ENCODE measurements at regions not wholly inside any gene's neighbourhood (a gene's known extent, or its start where the extent isn't known, plus 50 kb on each side); places are given as distances from the start of the nearest gene placed in this dataset.

GRCh38 chr11:134988495-134988894, 576.5 kb upstream of the B3GAT1 start:
- no peak overlapping the region for H3K4me3 ChIP-seq (ENCODE audit: control extremely low read depth in 1 of 5, extremely low read depth in 1 of 5, insufficient read depth in 1 of 5, low read depth in 2 of 5, low read length in 4 of 5)
- DNase-seq (no peak), ATAC-seq (ENCODE audit: low read depth) (no peak)
- no peaks in the 10 kb centered on the region for H3K36me3 ChIP-seq (replicated peaks in 1 of 2; ENCODE audit: control extremely low read depth in 1 of 2, control insufficient read depth in 1 of 2, extremely low read depth in 1 of 2, insufficient read depth in 2 of 2, low read length in 1 of 2)
- Mint-ChIP-seq H3K27me3 (peaks cover 19% of the 10 kb centered on the region), H3K4me3 (no peak overlapping the region), H3K9me3 (ENCODE audit: insufficient read depth) (no peaks in the 10 kb centered on the region), H3K27ac (no peak overlapping the region), H3K4me1 (no peaks in the 10 kb centered on the region)
- H3K4me2 ChIP-seq (replicated peaks; ENCODE audit: low read depth, low read length, poor library complexity, severe bottlenecking): no peak overlapping the region
- H4K20me1 ChIP-seq (ENCODE audit: control insufficient read depth, insufficient read depth, low read length, poor library complexity, severe bottlenecking): no peaks in the 10 kb centered on the region
- ChIA-PET CTCF (no interaction called here), POLR2A (no interaction called here)
- intact Hi-C loops (cut with micrococcal nuclease): no loop called here
- no peak overlapping the region for H3K9ac ChIP-seq (ENCODE audit: low read length)
- no peak overlapping the region for H2AFZ ChIP-seq (ENCODE audit: insufficient read depth, low read depth, low read length, poor library complexity, severe bottlenecking)
- no peaks in the 10 kb centered on the region for H3K79me2 ChIP-seq (ENCODE audit: control insufficient read depth, insufficient read depth, low read length)
- TF ChIP-seq EZH2 (IDR thresholded peaks at IDR 0.05; ENCODE audit: borderline replicate concordance, insufficient read depth, low read depth, low read length, poor library complexity, severe bottlenecking) (no peak), CTCF (IDR thresholded peaks at IDR 0.05) (no peak)
- WGBS (ENCODE audit: insufficient coverage): 64% methylated on average over 4 of the region's 4 CpGs
- H3K27me3 ChIP-seq (replicated peaks in 1 of 4; ENCODE audit: control extremely low read depth in 1 of 4, control insufficient read depth in 3 of 4, insufficient read depth in 4 of 4, low read length in 3 of 4): no peaks in the 10 kb centered on the region
- H3K4me1 ChIP-seq (ENCODE audit: control insufficient read depth in 2 of 2, insufficient read depth in 2 of 2, low read length in 2 of 2): no peaks in the 10 kb centered on the region
- H3K9me3 ChIP-seq (ENCODE audit: control extremely low read depth in 1 of 3, control insufficient read depth in 2 of 3, insufficient read depth in 1 of 3, low read length in 2 of 3): peaks cover 0 to 3% (median 0%) of the 10 kb centered on the region in 3 donors
- no peak overlapping the region for H3K27ac ChIP-seq (ENCODE audit: low read length in 2 of 2)

- H3K9me3 ChIP-seq (ENCODE audit: control extremely low read depth in 1 of 3, control insufficient read depth in 2 of 3, insufficient read depth in 1 of 3, low read length in 2 of 3): peaks cover 0 to 3% (median 0%) of the 10 kb centered on the region in 3 donors
- H3K27ac ChIP-seq (ENCODE audit: low read length in 2 of 2): no peak overlapping the region
- no peak overlapping the region for H3K9ac ChIP-seq (ENCODE audit: low read length)
- Mint-ChIP-seq H3K27ac (no peak overlapping the region), H3K27me3 (peaks cover 19% of the 10 kb centered on the region), H3K9me3 (ENCODE audit: insufficient read depth) (no peaks in the 10 kb centered on the region), H3K4me1 (no peaks in the 10 kb centered on the region), H3K4me3 (no peak overlapping the region)
- 100% methylated on average over 1 of the region's 8 CpGs for WGBS (ENCODE audit: insufficient coverage)
- no peak overlapping the region for H3K4me3 ChIP-seq (ENCODE audit: control extremely low read depth in 1 of 5, extremely low read depth in 1 of 5, insufficient read depth in 1 of 5, low read depth in 2 of 5, low read length in 4 of 5)
- TF ChIP-seq CTCF (IDR thresholded peaks at IDR 0.05) (no peak), EZH2 (IDR thresholded peaks at IDR 0.05; ENCODE audit: borderline replicate concordance, insufficient read depth, low read depth, low read length, poor library complexity, severe bottlenecking) (no peak)
- no peaks in the 10 kb centered on the region for H3K79me2 ChIP-seq (ENCODE audit: control insufficient read depth, insufficient read depth, low read length)
- intact Hi-C loops (cut with micrococcal nuclease): no loop called here
- ChIA-PET POLR2A (no interaction called here), CTCF (no interaction called here)
- no peaks in the 10 kb centered on the region for H3K4me1 ChIP-seq (ENCODE audit: control insufficient read depth in 2 of 2, insufficient read depth in 2 of 2, low read length in 2 of 2)
- ATAC-seq (ENCODE audit: low read depth) (no peak), DNase-seq (no peak)
- no peak overlapping the region for H2AFZ ChIP-seq (ENCODE audit: insufficient read depth, low read depth, low read length, poor library complexity, severe bottlenecking)
- H4K20me1 ChIP-seq (ENCODE audit: control insufficient read depth, insufficient read depth, low read length, poor library complexity, severe bottlenecking): no peaks in the 10 kb centered on the region
- H3K4me2 ChIP-seq (replicated peaks; ENCODE audit: low read depth, low read length, poor library complexity, severe bottlenecking): no peak overlapping the region
- no peaks in the 10 kb centered on the region for H3K27me3 ChIP-seq (replicated peaks in 1 of 4; ENCODE audit: control extremely low read depth in 1 of 4, control insufficient read depth in 3 of 4, insufficient read depth in 4 of 4, low read length in 3 of 4)
- H3K36me3 ChIP-seq (replicated peaks in 1 of 2; ENCODE audit: control extremely low read depth in 1 of 2, control insufficient read depth in 1 of 2, extremely low read depth in 1 of 2, insufficient read depth in 2 of 2, low read length in 1 of 2): no peaks in the 10 kb centered on the region
Measured at GRCh38 chr11:134987822-134988221, 575.8 kb upstream of the B3GAT1 start.
